PC-9 (cell line): ENCODE measurements at regions not wholly inside any gene's neighbourhood (a gene's known extent, or its start where the extent isn't known, plus 50 kb on each side); places are given as distances from the start of the nearest gene placed in this dataset.

ENCODE experiments used
- BruUV-seq: library from RNA; stranded (reverse); fragments of 400-500 nt; replicated peaks from 2 replicates; lab custom pipeline; 2021; lab: Mats Ljungman, UMichigan
- CTCF ChIA-PET: fragments of 300-600 bp; sonication (Branson Sonifier 250); formaldehyde crosslinking; loops from one replicate; lab custom pipeline; 2022; ENCODE audit warnings: antibody characterized with exemption; lab: Charles Lee
- POLR2A ChIA-PET: fragments of 300-600 bp; sonication (Branson Sonifier 250); formaldehyde crosslinking; loops from one replicate; lab custom pipeline; 2022; ENCODE audit warnings: antibody characterized with exemption; ENCODE audit not compliant: unreplicated experiment; lab: Charles Lee
- DNase-seq, 2 experiments: peaks; one replicate each; pipeline versions ENCODE4 v3.0.0 to v3.0.0-alpha.2; 2015 to 2022; ENCODE audit warnings: mixed read lengths in 1 of 2
- H2AFZ ChIP-seq: fragments of 200-600 bp; sonication (generic); 2 replicates; pipeline ENCODE4 v1.8.1; 2017; ENCODE audit warnings: antibody characterized with exemption
- H3F3A ChIP-seq: fragments of 200-600 bp; sonication (generic); 2 replicates; pipeline ENCODE4 v1.8.1; 2017; ENCODE audit warnings: antibody characterized with exemption, mild to moderate bottlenecking, low read depth; ENCODE audit not compliant: insufficient read depth
- H3K27ac ChIP-seq: fragments of 200-600 bp; sonication (generic); 2 replicates; pipeline ENCODE4 v1.6.1; 2016; ENCODE audit warnings: mixed run types
- H3K27me3 ChIP-seq: fragments of 200-600 bp; sonication (generic); 2 replicates; pipeline ENCODE4 v1.6.1; 2016; ENCODE audit warnings: low read depth, mixed run types; ENCODE audit not compliant: insufficient read depth
- H3K36me3 ChIP-seq: fragments of 200-600 bp; sonication (generic); 2 replicates; pipeline ENCODE4 v1.6.1; 2016; ENCODE audit warnings: low read depth, mixed run types
- H3K4me1 ChIP-seq: fragments of 200-600 bp; sonication (generic); replicated peaks from 2 replicates; pipeline ENCODE4 v1.6.1; 2016; ENCODE audit warnings: mixed run types; ENCODE audit not compliant: insufficient read depth
- H3K4me2 ChIP-seq: fragments of 200-600 bp; sonication (generic); 2 replicates; pipeline ENCODE4 v1.6.1; 2017; ENCODE audit warnings: mixed run types
- H3K4me3 ChIP-seq: fragments of 200-600 bp; sonication (generic); 2 replicates; pipeline ENCODE4 v1.6.1; 2016; ENCODE audit warnings: mixed run types
- H3K79me2 ChIP-seq: fragments of 200-600 bp; sonication (generic); 2 replicates; pipeline ENCODE4 v1.6.1; 2017; ENCODE audit warnings: low read depth, mixed run types
- H3K9me2 ChIP-seq: fragments of 200-600 bp; sonication (generic); 2 replicates; pipeline ENCODE4 v1.8.1; 2017; ENCODE audit warnings: mild to moderate bottlenecking; ENCODE audit not compliant: insufficient read depth
- H3K9me3 ChIP-seq: fragments of 200-600 bp; sonication (generic); 2 replicates; pipeline ENCODE4 v1.8.1; 2016; ENCODE audit warnings: low read depth; ENCODE audit not compliant: insufficient read depth
- H4K20me1 ChIP-seq: fragments of 200-600 bp; sonication (generic); 2 replicates; pipeline ENCODE4 v1.8.1; 2017; ENCODE audit not compliant: insufficient read depth
- CTCF ChIP-seq: fragments of 200-600 bp; sonication (generic); conservative IDR thresholded peaks from 2 replicates; pipeline ENCODE4 v1.6.1; 2017; ENCODE audit warnings: mixed run types, antibody characterized with exemption, mild to moderate bottlenecking, moderate library complexity
- EZH2 ChIP-seq: fragments of 200-600 bp; sonication (generic); IDR thresholded peaks from 2 replicates; pipeline ENCODE4 v1.8.0; 2017; ENCODE audit warnings: antibody characterized with exemption, low read depth
- intact Hi-C: fragments of 100-400 bp; cut with micrococcal nuclease; formaldehyde crosslinking; loops from one replicate; pipeline ENCODE4 v1.10.0; 2022; ENCODE audit not compliant: unreplicated experiment

GRCh38 chr15:77722759-77723460 lies 90.2 kb upstream of the LINGO1 start:
- CTCF ChIA-PET = no interaction called here
- H3K4me2 ChIP-seq = no peak overlapping the region

GRCh38 chr15:77721963-77722362 lies 89.3 kb upstream of the LINGO1 start:
- no peaks in the 10 kb centered on the region for H3K9me3 ChIP-seq
- no peaks in the 10 kb centered on the region for H3K36me3 ChIP-seq
- H2AFZ ChIP-seq = no peak overlapping the region
- H3K4me1 ChIP-seq = no peaks in the 10 kb centered on the region
- H3K4me2 ChIP-seq = no peak overlapping the region
- CTCF ChIA-PET = interaction anchor here (0.6 kb wide), 1 partner anchor 171 kb away, joined by 4 read pairs; no protein-coding TSS in a partner anchor
- peaks cover 100% of the 10 kb centered on the region for H3K27me3 ChIP-seq
- no peaks in the 10 kb centered on the region for H3K9me2 ChIP-seq
- TF ChIP-seq EZH2 (no peak), CTCF (no peak)
- POLR2A ChIA-PET = interaction anchor here (0.5 to 0.6 kb wide), 2 partner anchors 35 to 140 kb away, joined by 3 read pairs; no protein-coding TSS in a partner anchor
- H3K79me2 ChIP-seq = no peaks in the 10 kb centered on the region
- H3F3A ChIP-seq = no peaks in the 10 kb centered on the region
- no TSS peak for BruUV-seq
- intact Hi-C loops = no loop called here
- no peak overlapping the region for H3K4me3 ChIP-seq
- H4K20me1 ChIP-seq = no peaks in the 10 kb centered on the region
- no peak overlapping the region for H3K27ac ChIP-seq
- no peak for DNase-seq

More at GRCh38 chr15:77722759-77723460, 90.2 kb upstream of the LINGO1 start:
- POLR2A ChIA-PET = interaction anchor here (0.6 kb wide), 1 partner anchor 140 kb away, joined by 3 read pairs; no protein-coding TSS in a partner anchor
- H3K9me2 ChIP-seq = no peaks in the 10 kb centered on the region
- H3K9me3 ChIP-seq = no peaks in the 10 kb centered on the region
- no peak overlapping the region for H3K4me3 ChIP-seq
- no peaks in the 10 kb centered on the region for H3K4me1 ChIP-seq
- DNase-seq = no peak
- no peak overlapping the region for H2AFZ ChIP-seq
- H4K20me1 ChIP-seq = no peaks in the 10 kb centered on the region
- no TSS peak for BruUV-seq
- H3K36me3 ChIP-seq = no peaks in the 10 kb centered on the region
- no peak overlapping the region for H3K27ac ChIP-seq
- peaks cover 94% of the 10 kb centered on the region for H3K27me3 ChIP-seq
- H3K79me2 ChIP-seq = no peaks in the 10 kb centered on the region
- H3F3A ChIP-seq = no peaks in the 10 kb centered on the region
- TF ChIP-seq CTCF (no peak), EZH2 (no peak)
- intact Hi-C loops = no loop called here

GRCh38 chr15:77720655-77721054 lies 87.9 kb upstream of the LINGO1 start:
- no peaks in the 10 kb centered on the region for H3K79me2 ChIP-seq
- TF ChIP-seq EZH2 = no peak
- no peak for TF ChIP-seq CTCF
- intact Hi-C loops = no loop called here
- H3K27ac ChIP-seq = no peak overlapping the region
- H3K9me3 ChIP-seq = no peaks in the 10 kb centered on the region
- no peaks in the 10 kb centered on the region for H3K4me1 ChIP-seq
- no TSS peak for BruUV-seq
- H2AFZ ChIP-seq = no peak overlapping the region
- no peaks in the 10 kb centered on the region for H4K20me1 ChIP-seq
- H3K4me3 ChIP-seq = no peak overlapping the region
- no peak for DNase-seq
- peaks cover 99% of the 10 kb centered on the region for H3K27me3 ChIP-seq
- no peak overlapping the region for H3K4me2 ChIP-seq
- no peaks in the 10 kb centered on the region for H3K9me2 ChIP-seq
- POLR2A ChIA-PET = no interaction called here
- no peaks in the 10 kb centered on the region for H3F3A ChIP-seq
- CTCF ChIA-PET = no interaction called here
- H3K36me3 ChIP-seq = no peaks in the 10 kb centered on the region
